ENCODE measurements at regions not wholly inside any gene's neighbourhood (a gene's known extent, or its start where the extent isn't known, plus 50 kb on each side); places are given as distances from the start of the nearest gene placed in this dataset.
A peak's percentile ranks its signal among the peaks of the same experiment; 100 is the strongest.

- DNase-seq = no peak
These were observed 131.4 kb upstream of the UBASH3B start for GRCh38 chr11:122523846-122524805.

DNA sequence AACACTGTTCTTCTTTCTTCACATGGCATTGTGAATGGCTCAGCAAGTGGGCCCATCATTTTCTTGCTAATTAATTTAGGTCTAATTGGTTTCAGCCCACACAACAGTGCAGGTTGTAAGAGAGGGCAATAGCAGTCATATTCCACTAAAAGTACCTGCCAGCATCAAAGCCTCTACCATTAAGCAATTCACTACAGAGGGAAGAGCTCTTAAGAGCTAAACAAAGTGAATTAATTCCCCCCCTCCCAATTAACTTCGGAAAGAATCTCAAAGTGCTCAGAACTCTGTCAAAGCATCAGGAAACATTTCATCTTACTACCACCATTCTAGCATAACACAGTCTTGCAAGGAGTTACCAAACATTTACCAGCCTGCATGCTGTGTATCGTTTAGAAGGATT lies 133.9 kb upstream of the UBASH3B start:
- no peak for DNase-seq

DNA sequence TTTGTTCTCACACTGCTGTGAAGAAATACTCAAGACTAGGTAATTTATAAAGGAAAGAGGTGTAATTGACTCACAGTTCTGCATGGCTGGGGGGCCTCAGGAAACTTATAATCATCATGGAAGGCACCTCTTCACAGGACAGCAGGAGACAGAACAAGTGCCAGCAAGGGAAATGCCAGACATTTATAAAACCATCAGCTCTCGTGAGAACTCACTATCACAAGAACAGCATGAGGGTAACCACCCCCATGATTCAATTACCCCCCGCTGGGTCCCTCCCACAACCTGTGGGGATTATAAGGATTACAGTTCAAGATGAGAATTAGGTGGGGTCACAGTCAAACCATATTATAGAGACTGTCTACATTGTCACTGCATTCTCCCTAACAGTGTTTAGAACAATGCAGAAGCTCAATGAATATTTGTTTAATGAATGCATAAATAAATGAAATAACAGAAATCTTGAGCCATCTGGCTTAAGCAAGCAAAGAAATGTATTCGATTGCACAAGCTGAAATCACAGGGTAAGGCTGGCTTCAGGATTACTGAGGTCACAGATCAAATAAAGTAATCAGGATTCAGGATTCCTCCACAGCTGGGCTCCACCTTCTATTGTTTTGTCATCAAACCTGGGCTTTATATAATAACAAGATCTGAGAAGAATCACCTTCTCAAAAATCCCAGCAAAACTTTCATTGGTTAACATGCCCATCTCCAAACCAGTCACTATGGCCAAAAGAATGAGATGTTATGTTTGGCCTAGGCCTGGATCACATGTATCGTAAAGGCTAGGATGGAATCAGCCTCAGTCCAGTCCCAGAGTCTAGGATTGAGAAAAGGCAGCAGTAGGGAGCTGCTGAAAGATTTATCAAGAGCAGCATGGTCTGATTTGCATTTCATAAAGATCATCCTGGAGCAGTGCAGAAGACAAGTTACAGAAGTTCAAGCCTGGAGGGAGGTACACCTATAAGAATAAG lies 137.8 kb upstream of the UBASH3B start:
- no peak for DNase-seq

- DNase-seq = no peak
These were observed 138.8 kb upstream of the UBASH3B start for GRCh38 chr11:122516686-122517085.

GRCh38 chr11:122513997-122514396 lies 141.5 kb upstream of the UBASH3B start:
- no peak for DNase-seq

DNA sequence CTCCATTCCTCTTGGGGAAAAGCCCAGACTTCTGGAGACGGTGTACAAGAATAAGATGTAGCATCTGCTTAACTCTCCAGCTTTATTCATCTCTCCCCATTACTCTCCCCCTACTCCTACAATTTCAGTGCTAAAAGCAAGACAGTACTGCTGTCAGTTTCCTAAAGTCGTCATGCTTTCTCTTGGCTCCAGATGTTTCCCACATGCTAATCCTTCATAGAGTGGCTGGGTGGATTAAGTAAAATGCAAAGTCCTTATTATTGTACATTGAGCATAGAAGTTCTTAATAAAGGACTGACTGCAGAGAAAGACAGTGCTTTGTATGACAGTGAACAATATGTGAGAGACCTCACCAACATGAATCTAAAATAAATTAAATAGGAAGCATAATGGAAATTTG lies 142.2 kb upstream of the UBASH3B start:
- no peak for DNase-seq

- DNase-seq = no peak
These were observed 142.8 kb upstream of the UBASH3B start for GRCh38 chr11:122512688-122513087.

DNA sequence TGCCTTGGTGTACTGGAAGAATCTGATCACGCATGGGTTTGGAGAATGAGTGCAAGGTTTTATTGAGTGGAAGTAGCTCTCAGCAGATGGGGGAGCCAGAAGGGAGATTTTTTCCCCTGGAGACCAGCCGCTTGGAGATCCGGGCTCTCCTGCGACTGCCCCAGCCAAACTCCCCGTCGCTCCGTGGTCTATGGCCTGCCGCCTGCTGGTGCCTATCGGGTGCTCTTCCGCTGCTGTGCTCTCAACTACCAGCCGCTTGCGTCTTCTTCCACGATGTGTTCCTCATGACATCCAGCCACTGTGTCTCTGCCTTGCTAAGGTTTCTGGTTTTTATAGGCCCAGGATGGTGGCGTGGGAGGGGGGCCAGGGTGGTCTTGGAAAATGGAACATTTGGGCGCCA lies 145.6 kb upstream of the UBASH3B start:
- DNase-seq = no peak

DNA sequence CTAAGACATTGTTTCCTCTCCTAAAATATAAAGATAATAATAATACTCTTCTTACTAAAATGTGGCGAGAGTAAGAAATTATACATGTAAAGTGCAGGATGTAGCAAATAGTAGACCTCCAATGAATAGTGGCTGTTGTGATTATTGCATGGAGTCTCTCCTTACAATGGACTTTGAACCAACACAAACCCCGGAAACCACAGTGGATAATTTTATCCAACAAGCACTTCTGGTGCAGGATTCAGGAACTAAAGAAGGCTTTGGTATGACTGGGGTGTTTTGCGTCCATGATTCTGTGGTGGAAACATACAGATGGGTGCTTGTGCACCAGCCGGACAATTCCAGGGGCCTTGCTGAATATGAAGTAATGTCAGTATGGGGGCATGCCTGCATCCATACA lies 146.4 kb upstream of the UBASH3B start:
- DNase-seq = no peak

GRCh38 chr11:122505304-122506006 lies 150.1 kb upstream of the UBASH3B start:
- peak; percentile 71 for DNase-seq

DNA sequence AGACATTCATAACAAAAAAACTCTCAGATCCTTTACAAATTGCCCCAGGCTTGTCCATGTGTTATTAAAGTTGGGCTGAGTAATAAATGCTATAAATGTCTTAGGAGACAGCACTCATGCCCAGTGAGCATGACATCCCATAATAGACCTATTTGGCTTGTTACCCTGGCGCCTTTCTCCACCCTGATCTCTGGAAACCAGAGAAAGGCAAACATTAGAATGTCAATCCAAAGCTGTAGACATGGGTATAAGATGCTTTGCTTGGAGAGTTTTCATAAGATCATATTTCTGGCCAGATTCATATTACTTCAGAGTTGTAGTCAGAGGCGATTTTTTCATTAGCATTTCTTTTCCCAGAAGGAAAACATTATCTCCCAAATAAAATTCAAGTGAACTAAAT lies 161.3 kb upstream of the UBASH3B start:
- no peak for DNase-seq

DNA sequence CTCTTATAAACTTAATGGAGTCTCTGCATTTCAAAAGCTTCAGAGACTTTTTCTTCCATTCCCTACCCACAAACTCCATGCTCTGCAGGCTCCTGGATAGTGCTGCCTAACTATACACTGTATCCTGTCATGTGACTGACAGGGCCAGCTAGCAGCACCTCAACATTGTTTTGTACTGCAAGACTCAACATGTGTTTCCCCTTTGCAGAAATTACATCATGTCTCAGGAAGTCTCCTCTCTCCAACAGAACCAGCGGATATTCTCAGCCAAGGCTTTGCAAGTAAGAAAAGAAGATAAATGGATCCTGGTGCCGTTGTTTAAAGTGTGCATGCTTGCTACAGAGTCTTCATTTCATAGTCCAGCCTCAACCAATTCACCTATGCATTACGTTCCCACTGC lies 164.0 kb upstream of the UBASH3B start:
- no peak for DNase-seq

- no peak for DNase-seq
These were observed 166.4 kb upstream of the UBASH3B start for GRCh38 chr11:122488892-122489706.

DNA sequence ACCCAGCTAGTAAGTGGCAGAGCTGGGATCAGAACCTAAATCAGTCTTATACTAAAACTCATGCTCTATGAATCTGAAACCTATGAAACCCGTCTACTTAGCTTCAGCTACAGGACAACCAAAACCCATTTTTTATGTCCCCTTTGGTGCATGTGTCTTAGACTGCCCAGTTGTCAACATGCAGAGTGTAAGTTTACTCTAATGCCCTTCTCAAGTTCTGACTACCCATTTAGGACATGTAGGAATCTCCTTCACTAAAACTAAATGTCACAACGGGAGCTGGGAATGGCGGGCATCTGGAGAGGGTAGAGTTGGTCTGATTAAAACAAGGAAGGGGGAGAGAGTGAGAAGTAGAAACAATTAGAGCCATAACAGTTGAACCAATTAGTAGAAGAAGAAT lies 167.9 kb upstream of the UBASH3B start:
- DNase-seq = no peak

GRCh38 chr11:122486793-122487495 lies 168.6 kb upstream of the UBASH3B start:
- no peak for DNase-seq

GRCh38 chr11:122478986-122479385 lies 176.5 kb upstream of the UBASH3B start:
- DNase-seq = no peak

- DNase-seq = no peak
These were observed 186.6 kb upstream of the UBASH3B start for GRCh38 chr11:122468965-122469364.

GRCh38 chr11:122463530-122463929 lies 192.0 kb upstream of the UBASH3B start:
- no peak for DNase-seq

DNA sequence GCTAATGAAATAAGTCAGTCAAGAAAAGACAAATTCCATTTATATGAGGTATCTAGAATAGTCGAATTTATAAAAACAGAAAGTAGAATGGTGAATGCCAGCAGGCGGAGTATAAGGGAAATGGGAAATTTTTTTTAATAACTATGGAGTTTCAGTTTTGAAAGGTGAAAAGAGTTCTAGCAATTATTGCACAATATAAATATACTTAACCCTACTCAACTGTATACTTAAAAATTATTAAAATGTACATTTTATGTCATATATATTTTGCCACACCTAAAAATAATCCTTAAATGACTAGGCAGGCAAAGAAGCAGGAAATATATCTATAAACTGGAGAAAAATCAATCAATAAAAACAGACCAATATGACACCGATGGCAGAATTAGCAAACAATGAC lies 196.5 kb upstream of the UBASH3B start:
- DNase-seq = no peak

GRCh38 chr11:122453586-122453985 lies 201.9 kb upstream of the UBASH3B start:
- no peak for DNase-seq

DNA sequence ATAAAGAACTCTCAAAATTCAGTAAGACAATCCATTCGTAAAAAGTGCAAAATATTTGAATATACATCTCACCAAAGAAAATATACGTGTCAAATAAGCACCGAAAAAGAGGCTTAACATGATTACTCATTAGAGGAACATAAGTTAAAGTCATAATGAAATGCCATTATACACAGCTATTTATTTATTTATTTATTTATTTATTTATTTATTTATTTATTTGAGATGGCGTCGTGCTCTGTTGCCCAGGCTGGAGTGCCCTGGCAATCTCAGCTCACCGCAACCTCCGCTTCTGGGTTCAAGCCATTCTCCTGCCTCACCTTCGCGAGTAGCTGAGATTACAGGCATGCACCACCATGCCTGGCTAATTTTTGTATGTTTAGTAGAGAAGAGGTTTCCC lies 203.6 kb upstream of the UBASH3B start:
- no peak for DNase-seq

- no peak for DNase-seq
These were observed 213.9 kb upstream of the UBASH3B start for GRCh38 chr11:122441666-122442035.
